ENCODE measurements at regions not wholly inside any gene's neighbourhood (a gene's known extent, or its start where the extent isn't known, plus 50 kb on each side); places are given as distances from the start of the nearest gene placed in this dataset.

GRCh38 chr1:199762572-199762971 lies 264.9 kb upstream of the NR5A2 start:
- no peak for ATAC-seq (ENCODE audit: low read depth)
- H3K36me3 ChIP-seq (ENCODE audit: low read depth) = no peaks in the 10 kb centered on the region
- no peak for TF ChIP-seq CTCF (IDR thresholded peaks at IDR 0.05; ENCODE audit: poor library complexity, severe bottlenecking)
- H3K4me3 ChIP-seq (ENCODE audit: severe bottlenecking) = no peak overlapping the region
- H3K27ac ChIP-seq (ENCODE audit: poor library complexity, severe bottlenecking) = no peak overlapping the region
- H3K9me3 ChIP-seq (ENCODE audit: severe bottlenecking) = peaks cover 10% of the 10 kb centered on the region
- peaks cover 22% of the 10 kb centered on the region for H3K4me1 ChIP-seq (ENCODE audit: insufficient read depth, poor library complexity, severe bottlenecking)
- DNase-seq (ENCODE audit: low spot score) = no peak
- no peaks in the 10 kb centered on the region for H3K27me3 ChIP-seq (ENCODE audit: insufficient read depth, poor library complexity, severe bottlenecking)

GRCh38 chr1:199766218-199766792 lies 261.2 kb upstream of the NR5A2 start:
- no peak for TF ChIP-seq CTCF (IDR thresholded peaks at IDR 0.05; ENCODE audit: poor library complexity, severe bottlenecking)
- Histone ChIP-seq H3K27ac (ENCODE audit: poor library complexity, severe bottlenecking) (no peak overlapping the region), H3K36me3 (ENCODE audit: low read depth) (no peaks in the 10 kb centered on the region), H3K4me1 (ENCODE audit: insufficient read depth, poor library complexity, severe bottlenecking) (no peaks in the 10 kb centered on the region), H3K27me3 (ENCODE audit: insufficient read depth, poor library complexity, severe bottlenecking) (no peaks in the 10 kb centered on the region), H3K9me3 (ENCODE audit: severe bottlenecking) (peaks cover 10% of the 10 kb centered on the region), H3K4me3 (ENCODE audit: severe bottlenecking) (no peak overlapping the region)
- ATAC-seq (ENCODE audit: low read depth) (no peak), DNase-seq (ENCODE audit: low spot score) (no peak)

- H3K4me1 ChIP-seq (ENCODE audit: insufficient read depth, poor library complexity, severe bottlenecking) = no peaks in the 10 kb centered on the region
- H3K9me3 ChIP-seq (ENCODE audit: severe bottlenecking) = peaks cover 10% of the 10 kb centered on the region
- ATAC-seq (ENCODE audit: low read depth) = no peak
- TF ChIP-seq CTCF (IDR thresholded peaks at IDR 0.05; ENCODE audit: poor library complexity, severe bottlenecking) = no peak
- H3K27ac ChIP-seq (ENCODE audit: poor library complexity, severe bottlenecking) = no peak overlapping the region
- no peak for DNase-seq (ENCODE audit: low spot score)
- H3K4me3 ChIP-seq (ENCODE audit: severe bottlenecking) = no peak overlapping the region
- no peaks in the 10 kb centered on the region for H3K36me3 ChIP-seq (ENCODE audit: low read depth)
- no peaks in the 10 kb centered on the region for H3K27me3 ChIP-seq (ENCODE audit: insufficient read depth, poor library complexity, severe bottlenecking)
Measured at GRCh38 chr1:199767700-199768099, 259.8 kb upstream of the NR5A2 start.

- DNase-seq (ENCODE audit: low spot score) (peak; percentile 63), ATAC-seq (ENCODE audit: low read depth) (peak; percentile 100)
- Histone ChIP-seq H3K4me1 (ENCODE audit: insufficient read depth, poor library complexity, severe bottlenecking) (peaks cover 17% of the 10 kb centered on the region), H3K9me3 (ENCODE audit: severe bottlenecking) (no peaks in the 10 kb centered on the region), H3K36me3 (ENCODE audit: low read depth) (no peaks in the 10 kb centered on the region), H3K4me3 (ENCODE audit: severe bottlenecking) (no peak overlapping the region), H3K27me3 (ENCODE audit: insufficient read depth, poor library complexity, severe bottlenecking) (no peaks in the 10 kb centered on the region), H3K27ac (ENCODE audit: poor library complexity, severe bottlenecking) (peak overlapping the region; percentile 40)
- TF ChIP-seq CTCF (IDR thresholded peaks at IDR 0.05; ENCODE audit: poor library complexity, severe bottlenecking) = no peak
Measured at GRCh38 chr1:199774433-199775089, 252.9 kb upstream of the NR5A2 start.
